ENCODE measurements at regions not wholly inside any gene's neighbourhood (a gene's known extent, or its start where the extent isn't known, plus 50 kb on each side); places are given as distances from the start of the nearest gene placed in this dataset.

- TF ChIP-seq CTCF (conservative IDR thresholded peaks at IDR 0.05; ENCODE audit: low read depth, low read length), result peak; percentile 91
- no peak overlapping the region for H3K4me3 ChIP-seq (ENCODE audit: low read depth, low read length)
- DNase-seq (ENCODE audit: low read depth), result peak; percentile 71
These were observed 70.6 kb upstream of the STARD3NL start for GRCh38 chr7:38107486-38107893.

GRCh38 chr7:38112075-38112474, 66.0 kb upstream of the STARD3NL start:
- no peak overlapping the region for H3K4me3 ChIP-seq (ENCODE audit: low read depth, low read length)
- TF ChIP-seq CTCF (conservative IDR thresholded peaks at IDR 0.05; ENCODE audit: low read depth, low read length), result no peak
- no peak for DNase-seq (ENCODE audit: low read depth)

- no peak for DNase-seq (ENCODE audit: low read depth)
- TF ChIP-seq CTCF (conservative IDR thresholded peaks at IDR 0.05; ENCODE audit: low read depth, low read length), result no peak
- no peak overlapping the region for H3K4me3 ChIP-seq (ENCODE audit: low read depth, low read length)
These were observed 58.0 kb upstream of the STARD3NL start for GRCh38 chr7:38120076-38120475.

GRCh38 chr7:38122501-38122900, 55.5 kb upstream of the STARD3NL start:
- H3K4me3 ChIP-seq (ENCODE audit: low read depth, low read length), result no peak overlapping the region
- no peak for TF ChIP-seq CTCF (conservative IDR thresholded peaks at IDR 0.05; ENCODE audit: low read depth, low read length)
- DNase-seq (ENCODE audit: low read depth), result no peak

- no peak overlapping the region for H3K4me3 ChIP-seq (ENCODE audit: low read depth, low read length)
- DNase-seq (ENCODE audit: low read depth), result no peak
- no peak for TF ChIP-seq CTCF (conservative IDR thresholded peaks at IDR 0.05; ENCODE audit: low read depth, low read length)
These were observed 54.6 kb upstream of the STARD3NL start for GRCh38 chr7:38123494-38123893.

GRCh38 chr7:38127216-38128207, 50.5 kb upstream of the STARD3NL start:
- no peak overlapping the region for H3K4me3 ChIP-seq (ENCODE audit: low read depth, low read length)
- DNase-seq (ENCODE audit: low read depth), result no peak
- TF ChIP-seq CTCF (conservative IDR thresholded peaks at IDR 0.05; ENCODE audit: low read depth, low read length), result no peak

Measured in choroid plexus epithelial cell (primary cell).